HCT116 (cell line): ENCODE measurements at regions not wholly inside any gene's neighbourhood (a gene's known extent, or its start where the extent isn't known, plus 50 kb on each side); places are given as distances from the start of the nearest gene placed in this dataset.
A peak's percentile ranks its signal among the peaks of the same experiment; 100 is the strongest.
"Not testable (repeated sequence)": the region's sequence is repeated elsewhere in the genome, so short reads cannot be mapped to it uniquely, and the experiment has no call there.

Experiments
- ATAC-seq: fragments of 200-7000 bp; cut with Tn5 transposase; 2 replicates; pipeline ENCODE4 v1.9.1; 2020; ENCODE audit warnings: mild to moderate bottlenecking, moderate library complexity
- BruUV-seq: library from RNA; stranded (reverse); fragments of 400-500 nt; replicated peaks from 2 replicates; lab custom pipeline; 2021; lab: Mats Ljungman, UMichigan
- CTCF ChIA-PET: fragments of 300-600 bp; sonication (Branson Sonifier 250); formaldehyde crosslinking; loops from one replicate; lab custom pipeline; 2021; ENCODE audit warnings: antibody characterized with exemption; lab: Charles Lee
- POLR2A ChIA-PET: fragments of 300-600, 350-600 bp; sonication (Branson Sonifier 250); formaldehyde crosslinking; loops from one replicate; lab custom pipeline; 2021; ENCODE audit warnings: antibody characterized with exemption; lab: Charles Lee
- RAD21 ChIA-PET, 2 experiments: fragments of 300-600 bp; sonication (Branson Sonifier 250); formaldehyde crosslinking; loops; one replicate each; lab custom pipeline; 2023; ENCODE audit warnings: low total read pairs in 2 of 2; ENCODE audit not compliant: uncharacterized antibody in 2 of 2, unreplicated experiment in 2 of 2, low non-redundant PET in 1 of 2; lab: Charles Lee
- DNase-seq: peaks from one replicate; pipeline ENCODE4 v3.0.0-alpha.2; 2010; ENCODE audit warnings: low read depth, low spot score
- H2AFZ ChIP-seq: fragments of 200-600 bp; shearing (Covaris generic), sonication (generic); 2 replicates; pipeline ENCODE4 v1.6.1; 2017; ENCODE audit warnings: low read depth, mixed run types, mixed read lengths, antibody characterized with exemption, low read length; ENCODE audit not compliant: poor library complexity, severe bottlenecking
- H3K27ac ChIP-seq: 2 replicates; pipeline ENCODE4 v1.5.1; 2012; ENCODE audit warnings: low read depth, low read length
- H3K27me3 ChIP-seq: fragments of 200-600 bp; sonication (generic); 2 replicates; pipeline ENCODE4 v1.6.1; 2016; ENCODE audit warnings: mixed run types, low read length, mixed read lengths; ENCODE audit not compliant: insufficient read depth
- H3K36me3 ChIP-seq, 2 experiments: fragments of 200-500 bp in 1 of 2; fragments of 200-600 bp in 1 of 2; sonication (Bioruptor generic) in 1 of 2; sonication (generic) in 1 of 2; 2 replicates each; pipeline versions ENCODE4 v1.5.1 to v1.6.1; 2014 to 2016; ENCODE audit warnings: low read length in 2 of 2, inconsistent platforms in 1 of 2, mixed read lengths in 1 of 2, mixed run types in 1 of 2; ENCODE audit not compliant: insufficient read depth in 2 of 2, control insufficient read depth in 1 of 2
- H3K4me1 ChIP-seq, 2 experiments: fragments of 200-600 bp in 1 of 2; sonication (generic) in 1 of 2; 2 replicates each; pipeline versions ENCODE4 v1.5.1 to v1.6.1; 2012 to 2017; ENCODE audit warnings: low read length in 2 of 2, inconsistent platforms in 1 of 2, mild to moderate bottlenecking in 1 of 2, mixed read lengths in 1 of 2, mixed run types in 1 of 2, moderate library complexity in 1 of 2; ENCODE audit not compliant: insufficient read depth in 2 of 2, control insufficient read depth in 1 of 2
- H3K4me2 ChIP-seq: fragments of 200-600 bp; sonication (generic); 2 replicates; pipeline ENCODE4 v1.6.1; 2017; ENCODE audit warnings: mixed run types, low read length, mixed read lengths
- H3K4me3 ChIP-seq, 2 experiments: fragments of 200-600 bp in 1 of 2; sonication (generic) in 1 of 2; replicated peaks in 1 of 2; 2 replicates each; pipeline ENCODE4 v1.5.1; 2011 to 2016; ENCODE audit warnings: low read length in 2 of 2, control low read depth in 1 of 2, low read depth in 1 of 2, mild to moderate bottlenecking in 1 of 2, mixed read lengths in 1 of 2, mixed run types in 1 of 2
- H3K79me2 ChIP-seq: fragments of 200-600 bp; sonication (generic); 2 replicates; pipeline ENCODE4 v1.6.1; 2017; ENCODE audit warnings: mild to moderate bottlenecking, mixed run types, low read length, moderate library complexity, mixed read lengths; ENCODE audit not compliant: insufficient read depth
- H3K9ac ChIP-seq: fragments of 200-600 bp; sonication (generic); 2 replicates; pipeline ENCODE4 v1.6.1; 2016; ENCODE audit warnings: low read length, mixed read lengths
- H3K9me2 ChIP-seq: fragments of 200-600 bp; sonication (generic), shearing (Covaris generic); 2 replicates; pipeline ENCODE4 v1.6.1; 2017; ENCODE audit warnings: mixed run types, mild to moderate bottlenecking, moderate library complexity; ENCODE audit not compliant: insufficient read depth
- H3K9me3 ChIP-seq, 2 experiments: fragments of 200-500 bp in 1 of 2; fragments of 200-600 bp in 1 of 2; sonication (Bioruptor generic) in 1 of 2; sonication (generic) in 1 of 2; 2 replicates each; pipeline ENCODE4 v1.6.1; 2014 to 2017; ENCODE audit warnings: low read length in 2 of 2, mixed read lengths in 2 of 2, inconsistent platforms in 1 of 2, low read depth in 1 of 2, mild to moderate bottlenecking in 1 of 2, mixed run types in 1 of 2, moderate library complexity in 1 of 2; ENCODE audit not compliant: control insufficient read depth in 1 of 2, insufficient read depth in 1 of 2
- H4K20me1 ChIP-seq: fragments of 200-600 bp; sonication (generic), shearing (Covaris generic); 2 replicates; pipeline ENCODE4 v1.6.1; 2017; ENCODE audit warnings: mixed run types, mild to moderate bottlenecking, moderate library complexity; ENCODE audit not compliant: insufficient read depth
- intact Hi-C: fragments of 100-400 bp; cut with micrococcal nuclease; formaldehyde crosslinking; loops from 2 replicates; pipeline ENCODE4 v1.10.0; 2022

DNA sequence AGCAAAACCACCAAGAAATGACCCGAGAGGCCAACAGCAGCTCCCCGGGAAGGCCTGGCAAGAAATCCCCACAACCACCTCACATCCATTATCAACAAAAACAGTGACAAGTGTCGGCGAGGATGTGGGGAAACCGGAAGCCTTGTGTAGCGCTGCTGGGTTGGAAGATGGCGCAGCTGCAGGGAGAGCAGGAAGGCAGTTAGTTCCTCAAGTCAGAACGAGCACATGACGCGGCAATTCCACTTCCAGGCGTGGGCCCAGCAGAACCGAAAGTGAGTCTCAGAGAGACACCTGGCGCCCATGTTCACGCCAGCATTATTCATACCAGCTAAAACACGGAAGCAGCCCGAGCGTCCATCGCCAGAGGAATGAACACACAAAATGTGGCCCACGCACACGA lies 5413.7 kb upstream of the TPTE start:
- H3K27ac ChIP-seq, POLR2A ChIA-PET, H3K4me3 ChIP-seq, H2AFZ ChIP-seq, H3K9me2 ChIP-seq, H3K36me3 ChIP-seq, RAD21 ChIA-PET, intact Hi-C loops, H3K4me1 ChIP-seq, H3K4me2 ChIP-seq, ATAC-seq, DNase-seq, BruUV-seq, H3K79me2 ChIP-seq, CTCF ChIA-PET, H3K9ac ChIP-seq, H4K20me1 ChIP-seq, H3K9me3 ChIP-seq, H3K27me3 ChIP-seq: not testable (repeated sequence)

DNA sequence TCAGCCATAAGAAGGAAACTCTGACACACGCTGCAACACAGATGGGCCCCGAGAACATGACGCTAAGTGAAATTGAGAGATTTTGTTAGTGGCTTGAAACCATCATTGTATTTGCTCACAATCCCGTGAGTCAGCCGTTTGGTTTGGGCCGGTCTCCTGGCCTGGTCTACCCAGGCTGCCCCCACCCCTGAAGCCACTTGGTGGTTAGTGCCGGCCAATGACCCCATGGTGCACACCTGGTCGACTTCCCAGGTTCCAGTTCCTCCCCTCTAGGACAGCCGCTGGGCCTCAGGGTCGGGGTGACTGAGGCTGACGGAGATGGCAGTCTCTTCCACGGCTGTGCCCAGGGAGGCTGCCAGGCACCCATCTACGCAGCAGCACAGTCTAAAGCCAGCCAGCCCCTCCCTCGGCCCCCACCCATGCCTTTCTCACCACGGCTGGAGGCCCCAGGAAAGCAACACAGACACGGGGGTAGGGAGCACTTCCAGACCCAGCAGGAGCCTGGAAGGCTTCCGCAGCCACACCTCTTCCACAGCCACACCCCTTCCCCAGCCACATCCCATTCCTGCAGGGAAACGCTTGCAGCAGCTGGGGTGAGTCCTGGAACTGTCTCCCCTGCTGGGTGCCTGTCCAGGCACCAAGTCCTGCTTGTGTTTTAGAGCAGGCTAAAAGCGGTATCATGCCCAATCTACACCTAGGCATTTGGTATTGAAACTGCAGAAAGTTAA lies 5413.2 kb upstream of the TPTE start:
- intact Hi-C loops, H3K9me3 ChIP-seq, H2AFZ ChIP-seq, H3K4me3 ChIP-seq, POLR2A ChIA-PET, DNase-seq, H3K79me2 ChIP-seq, H3K4me2 ChIP-seq, H3K36me3 ChIP-seq, H3K4me1 ChIP-seq, H3K9ac ChIP-seq, CTCF ChIA-PET, H3K9me2 ChIP-seq, BruUV-seq, H3K27me3 ChIP-seq, H3K27ac ChIP-seq, H4K20me1 ChIP-seq, RAD21 ChIA-PET: not testable (repeated sequence)
- peak; percentile 95 for ATAC-seq

DNA sequence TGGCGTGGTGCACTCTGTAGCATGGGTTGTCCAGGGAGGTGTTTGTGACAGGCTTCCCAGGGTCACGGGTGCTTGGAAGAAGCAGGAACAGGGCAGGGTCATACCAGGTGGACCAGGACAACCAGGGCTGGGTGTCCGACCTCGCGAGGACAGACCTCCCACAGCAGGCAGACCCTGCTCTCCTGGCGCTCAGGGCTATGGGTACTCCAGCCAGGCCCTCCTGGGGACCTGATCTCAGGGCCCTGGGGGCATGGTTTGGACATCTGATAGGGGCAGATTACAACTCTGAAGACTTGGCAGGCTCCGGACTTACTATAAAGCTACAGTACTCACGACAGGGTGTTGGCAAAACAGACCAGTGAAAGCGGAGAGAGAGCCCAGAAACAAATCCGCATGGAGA lies 5410.2 kb upstream of the TPTE start:
- H3K27ac ChIP-seq, H3K36me3 ChIP-seq, intact Hi-C loops, H3K27me3 ChIP-seq, H3K9ac ChIP-seq, H3K9me3 ChIP-seq, RAD21 ChIA-PET, DNase-seq, H3K4me2 ChIP-seq, H3K4me3 ChIP-seq, H4K20me1 ChIP-seq, CTCF ChIA-PET, H2AFZ ChIP-seq, BruUV-seq, H3K9me2 ChIP-seq, H3K79me2 ChIP-seq, H3K4me1 ChIP-seq, ATAC-seq, POLR2A ChIA-PET: not testable (repeated sequence)

GRCh38 chr21:5113092-5113491 lies 5408.3 kb upstream of the TPTE start:
- ATAC-seq, POLR2A ChIA-PET, H3K27ac ChIP-seq, H2AFZ ChIP-seq, H3K9ac ChIP-seq, BruUV-seq, H4K20me1 ChIP-seq, CTCF ChIA-PET, H3K27me3 ChIP-seq, intact Hi-C loops, H3K36me3 ChIP-seq, H3K9me2 ChIP-seq, RAD21 ChIA-PET, H3K4me2 ChIP-seq, H3K9me3 ChIP-seq, H3K4me1 ChIP-seq, H3K4me3 ChIP-seq, H3K79me2 ChIP-seq, DNase-seq: not testable (repeated sequence)
